ENCODE measurements at regions not wholly inside any gene's neighbourhood (a gene's known extent, or its start where the extent isn't known, plus 50 kb on each side); places are given as distances from the start of the nearest gene placed in this dataset.

DNA sequence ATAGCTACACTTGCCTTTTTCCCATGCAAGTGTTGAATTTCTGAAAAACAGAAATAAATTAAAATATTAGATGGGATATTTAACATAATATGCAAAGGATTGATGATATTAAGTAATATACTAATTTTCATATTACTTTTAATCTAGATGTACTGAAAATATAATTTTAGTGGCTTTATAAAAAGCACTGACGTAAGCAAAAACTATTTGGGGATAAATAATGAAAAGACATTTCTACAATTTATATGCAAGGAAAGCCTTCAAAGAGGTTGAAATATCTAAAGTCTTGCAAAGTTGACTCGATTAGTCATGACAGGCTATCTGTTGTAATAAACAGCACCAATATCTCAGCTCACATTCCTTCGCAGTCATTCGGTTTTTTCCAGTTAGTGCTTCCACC, 94.9 kb upstream of the ABCB5 start:
- TF ChIP-seq, protein P1, sequence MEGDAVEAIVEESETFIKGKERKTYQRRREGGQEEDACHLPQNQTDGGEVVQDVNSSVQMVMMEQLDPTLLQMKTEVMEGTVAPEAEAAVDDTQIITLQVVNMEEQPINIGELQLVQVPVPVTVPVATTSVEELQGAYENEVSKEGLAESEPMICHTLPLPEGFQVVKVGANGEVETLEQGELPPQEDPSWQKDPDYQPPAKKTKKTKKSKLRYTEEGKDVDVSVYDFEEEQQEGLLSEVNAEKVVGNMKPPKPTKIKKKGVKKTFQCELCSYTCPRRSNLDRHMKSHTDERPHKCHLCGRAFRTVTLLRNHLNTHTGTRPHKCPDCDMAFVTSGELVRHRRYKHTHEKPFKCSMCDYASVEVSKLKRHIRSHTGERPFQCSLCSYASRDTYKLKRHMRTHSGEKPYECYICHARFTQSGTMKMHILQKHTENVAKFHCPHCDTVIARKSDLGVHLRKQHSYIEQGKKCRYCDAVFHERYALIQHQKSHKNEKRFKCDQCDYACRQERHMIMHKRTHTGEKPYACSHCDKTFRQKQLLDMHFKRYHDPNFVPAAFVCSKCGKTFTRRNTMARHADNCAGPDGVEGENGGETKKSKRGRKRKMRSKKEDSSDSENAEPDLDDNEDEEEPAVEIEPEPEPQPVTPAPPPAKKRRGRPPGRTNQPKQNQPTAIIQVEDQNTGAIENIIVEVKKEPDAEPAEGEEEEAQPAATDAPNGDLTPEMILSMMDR (IDR thresholded peaks at IDR 0.05): no peak
- no peak for TF ChIP-seq POLR2A (IDR thresholded peaks at IDR 0.05)

Measured in adrenal gland (tissue), 5 donors.